ENCODE measurements at regions not wholly inside any gene's neighbourhood (a gene's known extent, or its start where the extent isn't known, plus 50 kb on each side); places are given as distances from the start of the nearest gene placed in this dataset.

DNA sequence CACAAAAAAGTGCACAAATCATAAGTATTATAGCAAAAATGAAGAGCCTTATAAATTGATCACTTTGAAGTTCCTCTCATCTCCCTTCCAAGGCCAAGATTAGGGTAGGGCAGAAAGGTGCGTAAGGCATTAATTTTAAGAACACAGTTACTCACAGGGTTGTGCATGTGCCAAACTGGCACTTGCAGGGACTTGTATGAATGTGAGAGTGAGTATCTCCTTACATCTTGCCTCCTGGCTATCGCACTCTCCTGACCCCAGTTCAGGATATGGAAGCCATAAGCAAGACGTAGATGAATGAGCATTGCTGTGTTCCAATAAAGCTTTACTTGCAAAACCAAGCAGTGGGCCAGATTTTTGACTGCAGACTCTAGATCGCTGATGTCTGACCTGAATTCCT, 510.1 kb upstream of the AADAT start:
- H3K4me3 ChIP-seq (ENCODE audit: low read length) = no peak overlapping the region
- H3K4me2 ChIP-seq (ENCODE audit: low read length) = no peak overlapping the region
- TF ChIP-seq, protein P1, sequence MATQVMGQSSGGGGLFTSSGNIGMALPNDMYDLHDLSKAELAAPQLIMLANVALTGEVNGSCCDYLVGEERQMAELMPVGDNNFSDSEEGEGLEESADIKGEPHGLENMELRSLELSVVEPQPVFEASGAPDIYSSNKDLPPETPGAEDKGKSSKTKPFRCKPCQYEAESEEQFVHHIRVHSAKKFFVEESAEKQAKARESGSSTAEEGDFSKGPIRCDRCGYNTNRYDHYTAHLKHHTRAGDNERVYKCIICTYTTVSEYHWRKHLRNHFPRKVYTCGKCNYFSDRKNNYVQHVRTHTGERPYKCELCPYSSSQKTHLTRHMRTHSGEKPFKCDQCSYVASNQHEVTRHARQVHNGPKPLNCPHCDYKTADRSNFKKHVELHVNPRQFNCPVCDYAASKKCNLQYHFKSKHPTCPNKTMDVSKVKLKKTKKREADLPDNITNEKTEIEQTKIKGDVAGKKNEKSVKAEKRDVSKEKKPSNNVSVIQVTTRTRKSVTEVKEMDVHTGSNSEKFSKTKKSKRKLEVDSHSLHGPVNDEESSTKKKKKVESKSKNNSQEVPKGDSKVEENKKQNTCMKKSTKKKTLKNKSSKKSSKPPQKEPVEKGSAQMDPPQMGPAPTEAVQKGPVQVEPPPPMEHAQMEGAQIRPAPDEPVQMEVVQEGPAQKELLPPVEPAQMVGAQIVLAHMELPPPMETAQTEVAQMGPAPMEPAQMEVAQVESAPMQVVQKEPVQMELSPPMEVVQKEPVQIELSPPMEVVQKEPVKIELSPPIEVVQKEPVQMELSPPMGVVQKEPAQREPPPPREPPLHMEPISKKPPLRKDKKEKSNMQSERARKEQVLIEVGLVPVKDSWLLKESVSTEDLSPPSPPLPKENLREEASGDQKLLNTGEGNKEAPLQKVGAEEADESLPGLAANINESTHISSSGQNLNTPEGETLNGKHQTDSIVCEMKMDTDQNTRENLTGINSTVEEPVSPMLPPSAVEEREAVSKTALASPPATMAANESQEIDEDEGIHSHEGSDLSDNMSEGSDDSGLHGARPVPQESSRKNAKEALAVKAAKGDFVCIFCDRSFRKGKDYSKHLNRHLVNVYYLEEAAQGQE (IDR thresholded peaks at IDR 0.05; ENCODE audit: borderline replicate concordance) = no peak
- TF ChIP-seq CTCF (IDR thresholded peaks at IDR 0.05; ENCODE audit: poor library complexity, severe bottlenecking) (no peak), EZH2 (IDR thresholded peaks at IDR 0.05; ENCODE audit: borderline replicate concordance, insufficient read depth, low read length, poor library complexity, severe bottlenecking) (no peak), TAF1 (IDR thresholded peaks at IDR 0.05; ENCODE audit: low read depth) (no peak), MXI1 (conservative IDR thresholded peaks at IDR 0.05; ENCODE audit: poor library complexity, severe bottlenecking) (no peak), SMC3 (conservative IDR thresholded peaks at IDR 0.05; ENCODE audit: poor library complexity) (no peak), RAD21 (conservative IDR thresholded peaks at IDR 0.05) (no peak), EP300 (conservative IDR thresholded peaks at IDR 0.05; ENCODE audit: poor library complexity, severe bottlenecking) (no peak), POLR2AphosphoS5 (IDR thresholded peaks at IDR 0.05) (no peak)
- no peak overlapping the region for H3K27ac ChIP-seq (ENCODE audit: low read length)
- no peaks in the 10 kb centered on the region for H3K36me3 ChIP-seq (ENCODE audit: insufficient read depth, low read length)
- no peaks in the 10 kb centered on the region for H3K9me3 ChIP-seq (ENCODE audit: low read length)
- H2AFZ ChIP-seq (ENCODE audit: low read depth, low read length) = no peak overlapping the region
- H3K27me3 ChIP-seq (ENCODE audit: insufficient read depth, low read depth, low read length) = no peaks in the 10 kb centered on the region
- no peaks in the 10 kb centered on the region for H4K20me1 ChIP-seq (ENCODE audit: insufficient read depth)
- H3F3A ChIP-seq (ENCODE audit: insufficient read depth, low read length, poor library complexity, severe bottlenecking) = no peaks in the 10 kb centered on the region
- H3K79me2 ChIP-seq (replicated peaks; ENCODE audit: insufficient read depth, low read length) = no peaks in the 10 kb centered on the region
- H3K9ac ChIP-seq (ENCODE audit: low read length) = no peak overlapping the region
- no peaks in the 10 kb centered on the region for H3K9me2 ChIP-seq (ENCODE audit: insufficient read depth, low read length)

DNA sequence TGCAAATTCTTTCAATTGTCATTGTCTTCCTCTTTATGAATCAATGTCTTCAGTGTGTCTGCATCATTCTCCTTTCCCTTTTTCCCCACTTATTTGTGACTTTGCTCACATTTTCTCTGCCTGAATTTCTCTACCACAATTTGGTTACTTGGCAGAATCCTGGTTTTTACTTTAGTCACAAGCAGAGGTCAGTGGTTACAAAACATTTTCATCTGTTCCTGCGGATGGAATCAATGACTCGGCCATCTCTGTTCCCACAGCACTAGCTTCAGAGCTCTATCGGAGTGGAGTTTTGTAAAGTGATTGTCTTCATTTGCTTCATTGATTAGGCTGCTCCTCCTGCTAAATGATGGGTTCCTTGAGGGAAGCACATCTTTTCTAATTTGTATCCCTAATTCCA, 501.3 kb upstream of the AADAT start:
- Histone ChIP-seq H3K79me2 (replicated peaks; ENCODE audit: insufficient read depth, low read length) (no peaks in the 10 kb centered on the region), H3K27ac (ENCODE audit: low read length) (no peak overlapping the region), H3K36me3 (ENCODE audit: insufficient read depth, low read length) (no peaks in the 10 kb centered on the region), H3K4me2 (ENCODE audit: low read length) (no peak overlapping the region), H4K20me1 (ENCODE audit: insufficient read depth) (no peaks in the 10 kb centered on the region), H3K9me2 (ENCODE audit: insufficient read depth, low read length) (no peaks in the 10 kb centered on the region), H3K9ac (ENCODE audit: low read length) (no peak overlapping the region), H3K27me3 (ENCODE audit: insufficient read depth, low read depth, low read length) (no peaks in the 10 kb centered on the region), H3K9me3 (ENCODE audit: low read length) (no peaks in the 10 kb centered on the region), H2AFZ (ENCODE audit: low read depth, low read length) (no peak overlapping the region), H3F3A (ENCODE audit: insufficient read depth, low read length, poor library complexity, severe bottlenecking) (no peaks in the 10 kb centered on the region), H3K4me3 (ENCODE audit: low read length) (no peak overlapping the region)
- TF ChIP-seq MXI1 (conservative IDR thresholded peaks at IDR 0.05; ENCODE audit: poor library complexity, severe bottlenecking) = no peak
- TF ChIP-seq EZH2 (IDR thresholded peaks at IDR 0.05; ENCODE audit: borderline replicate concordance, insufficient read depth, low read length, poor library complexity, severe bottlenecking) = no peak
- TF ChIP-seq EP300 (conservative IDR thresholded peaks at IDR 0.05; ENCODE audit: poor library complexity, severe bottlenecking) = no peak
- TF ChIP-seq SMC3 (conservative IDR thresholded peaks at IDR 0.05; ENCODE audit: poor library complexity) = no peak
- TF ChIP-seq CTCF (IDR thresholded peaks at IDR 0.05; ENCODE audit: poor library complexity, severe bottlenecking) = no peak
- no peak for TF ChIP-seq POLR2AphosphoS5 (IDR thresholded peaks at IDR 0.05)
- no peak for TF ChIP-seq RAD21 (conservative IDR thresholded peaks at IDR 0.05)
- TF ChIP-seq, protein P1 (IDR thresholded peaks at IDR 0.05; ENCODE audit: borderline replicate concordance) = no peak
- no peak for TF ChIP-seq TAF1 (IDR thresholded peaks at IDR 0.05; ENCODE audit: low read depth)
